ENCODE measurements at regions not wholly inside any gene's neighbourhood (a gene's known extent, or its start where the extent isn't known, plus 50 kb on each side); places are given as distances from the start of the nearest gene placed in this dataset.
A peak's percentile ranks its signal among the peaks of the same experiment; 100 is the strongest.

DNA sequence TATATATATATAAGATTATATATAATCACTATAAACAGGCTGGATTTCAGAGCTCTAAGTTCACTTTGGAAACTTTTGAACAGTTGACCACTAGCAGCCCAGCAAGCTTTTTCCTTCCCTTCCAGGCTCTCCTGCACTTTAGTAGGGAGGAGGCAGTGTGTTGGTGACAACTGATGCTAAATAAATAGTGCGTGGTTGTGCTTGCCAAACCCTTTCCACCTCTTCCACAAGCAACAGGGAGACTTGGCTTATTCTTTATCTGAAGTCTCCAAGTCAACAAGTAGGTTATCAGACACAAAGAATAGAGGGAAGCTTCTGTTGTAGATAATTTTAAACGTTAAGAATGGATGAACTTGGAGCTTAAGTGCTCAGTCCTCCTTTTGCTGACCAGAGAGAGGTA is 408.2 kb upstream of the HNRNPA3 start:
- H3K36me3 ChIP-seq = no peaks in the 10 kb centered on the region
- no peaks in the 10 kb centered on the region for H3K9me3 ChIP-seq (replicated peaks)
- no peaks in the 10 kb centered on the region for H3K27me3 ChIP-seq (replicated peaks)
- H3K27ac ChIP-seq = no peak overlapping the region
- H3K4me3 ChIP-seq = no peak overlapping the region
- H3K4me1 ChIP-seq (replicated peaks) = no peaks in the 10 kb centered on the region
- no peak for DNase-seq (ENCODE audit: low read depth in 1 of 2, low spot score in 2 of 2)

- Histone ChIP-seq H3K9me3 (replicated peaks) (no peaks in the 10 kb centered on the region), H3K27ac (no peak overlapping the region)
- no peak for DNase-seq (ENCODE audit: low read depth in 1 of 2, low spot score in 2 of 2)
Observed at GRCh38 chr2:176805345-176805744, 407.2 kb upstream of the HNRNPA3 start.

DNA sequence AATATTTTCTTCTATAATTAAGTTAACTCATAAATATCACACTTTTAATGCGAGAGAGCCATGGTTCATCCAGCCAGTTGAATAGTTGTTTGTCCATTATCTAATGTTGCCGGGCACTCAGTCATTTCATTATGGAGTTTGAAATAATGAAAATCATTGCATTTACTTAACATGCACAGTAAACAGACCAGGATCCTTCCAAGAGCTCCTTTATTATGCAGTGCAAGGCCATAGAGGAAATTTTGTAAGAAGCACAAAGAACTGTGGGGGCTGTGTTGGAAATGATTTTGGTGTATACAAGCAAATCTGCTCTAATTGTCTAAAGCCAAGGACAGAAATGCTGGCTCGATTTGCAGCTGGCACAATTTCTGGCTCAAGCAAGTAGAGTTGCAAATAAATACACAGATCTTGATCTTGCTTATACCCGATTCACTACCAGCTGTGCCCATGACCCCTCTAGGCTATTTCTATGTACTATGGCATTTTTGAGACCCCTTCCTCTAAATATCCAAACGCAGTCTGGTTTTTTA is 400.3 kb upstream of the HNRNPA3 start:
- Histone ChIP-seq H3K4me3 (no peak overlapping the region), H3K36me3 (no peaks in the 10 kb centered on the region), H3K27me3 (replicated peaks) (no peaks in the 10 kb centered on the region; the same call in none of the 2 replicates), H3K9me3 (replicated peaks) (no peaks in the 10 kb centered on the region; the same call in 1 of the 2 replicates), H3K27ac (no peak overlapping the region), H3K4me1 (replicated peaks) (no peaks in the 10 kb centered on the region)
- no peak for DNase-seq (ENCODE audit: low read depth in 1 of 2, low spot score in 2 of 2)

More at GRCh38 chr2:176805345-176805744, 407.2 kb upstream of the HNRNPA3 start:
- Histone ChIP-seq H3K27me3 (replicated peaks) (no peaks in the 10 kb centered on the region), H3K4me3 (no peak overlapping the region), H3K4me1 (replicated peaks) (no peaks in the 10 kb centered on the region), H3K36me3 (no peaks in the 10 kb centered on the region)

- H3K9me3 ChIP-seq (replicated peaks) = no peaks in the 10 kb centered on the region; the same call in 1 of the 2 replicates
- H3K36me3 ChIP-seq = no peaks in the 10 kb centered on the region
- H3K27ac ChIP-seq = no peak overlapping the region
- H3K4me1 ChIP-seq (replicated peaks) = no peaks in the 10 kb centered on the region
- no peak overlapping the region for H3K4me3 ChIP-seq
- no peak for DNase-seq (ENCODE audit: low read depth in 1 of 2, low spot score in 2 of 2)
- no peaks in the 10 kb centered on the region; the same call in none of the 2 replicates for H3K27me3 ChIP-seq (replicated peaks)
Observed at GRCh38 chr2:176813156-176813555, 399.4 kb upstream of the HNRNPA3 start.

GRCh38 chr2:176813621-176814049 is 399.0 kb upstream of the HNRNPA3 start:
- DNase-seq (ENCODE audit: low read depth in 1 of 2, low spot score in 2 of 2) = no peak
- no peak overlapping the region for H3K27ac ChIP-seq

DNA sequence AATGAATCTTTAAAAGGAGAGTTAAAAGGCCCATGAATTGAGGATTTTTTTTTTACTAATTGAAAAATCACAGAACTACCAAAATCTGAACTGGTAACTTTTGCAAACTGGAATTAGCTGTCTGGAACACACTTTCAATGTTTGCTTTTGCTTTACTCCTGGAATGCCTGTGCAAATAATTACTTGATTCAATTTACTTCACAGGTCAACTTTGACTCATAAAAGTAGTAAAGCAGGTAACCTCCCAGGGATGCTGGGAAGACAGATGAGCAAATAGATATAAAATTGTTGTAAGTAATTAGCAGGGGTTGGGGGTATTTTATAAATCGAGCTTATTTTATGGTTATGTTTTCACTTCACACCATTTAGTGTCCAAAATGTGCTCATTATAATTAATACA is 398.3 kb upstream of the HNRNPA3 start:
- H3K27ac ChIP-seq = no peak overlapping the region
- H3K27me3 ChIP-seq (replicated peaks) = peaks cover 4% of the 10 kb centered on the region

More at GRCh38 chr2:176813621-176814049, 399.0 kb upstream of the HNRNPA3 start:
- no peaks in the 10 kb centered on the region; the same call in none of the 2 replicates for H3K27me3 ChIP-seq (replicated peaks)
- no peaks in the 10 kb centered on the region for H3K4me1 ChIP-seq (replicated peaks)
- H3K36me3 ChIP-seq = no peaks in the 10 kb centered on the region
- no peak overlapping the region for H3K4me3 ChIP-seq
- no peaks in the 10 kb centered on the region; the same call in 1 of the 2 replicates for H3K9me3 ChIP-seq (replicated peaks)

DNA sequence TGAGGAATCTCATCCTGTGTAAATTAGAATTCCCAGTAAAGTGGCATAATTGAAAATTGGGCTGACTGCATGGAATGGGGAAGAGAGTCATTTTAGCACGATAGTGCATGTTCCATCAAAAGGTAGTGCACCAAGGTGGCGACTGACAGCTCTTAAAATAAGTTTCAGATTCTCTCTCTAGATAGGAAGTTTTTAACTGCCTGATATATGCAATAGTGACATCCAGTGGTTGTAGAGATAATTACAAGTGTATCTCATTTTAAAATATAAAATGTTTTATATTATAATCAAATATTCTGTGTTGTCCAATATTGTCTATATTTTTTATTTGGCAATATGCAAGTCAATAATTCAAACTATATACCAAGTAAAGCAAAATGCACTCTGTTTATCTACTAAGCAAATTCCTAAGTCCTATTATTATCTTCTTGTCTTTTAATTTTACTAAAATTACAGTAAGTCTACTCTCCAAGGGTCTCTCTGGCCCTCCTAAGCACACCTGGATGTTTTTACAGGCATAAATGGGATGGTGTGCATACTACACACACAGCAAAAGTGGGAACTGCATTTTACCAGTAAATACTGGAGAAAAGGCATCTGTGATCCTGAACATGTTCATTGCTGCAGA is 397.7 kb upstream of the HNRNPA3 start:
- Histone ChIP-seq H3K4me1 (replicated peaks) (no peaks in the 10 kb centered on the region), H3K27me3 (replicated peaks) (peaks cover 4% of the 10 kb centered on the region), H3K27ac (no peak overlapping the region), H3K4me3 (no peak overlapping the region), H3K36me3 (no peaks in the 10 kb centered on the region), H3K9me3 (replicated peaks) (no peaks in the 10 kb centered on the region; the same call in 1 of the 2 replicates)
- peak in 1 of 2 experiments; percentile 8 for DNase-seq (ENCODE audit: low read depth in 1 of 2, low spot score in 2 of 2)

More for the DNA sequence above, 398.3 kb upstream of the HNRNPA3 start:
- no peaks in the 10 kb centered on the region for H3K36me3 ChIP-seq
- H3K4me1 ChIP-seq (replicated peaks) = no peaks in the 10 kb centered on the region
- H3K4me3 ChIP-seq = no peak overlapping the region
- no peak for DNase-seq (ENCODE audit: low read depth in 1 of 2, low spot score in 2 of 2)
- H3K9me3 ChIP-seq (replicated peaks) = no peaks in the 10 kb centered on the region; the same call in 1 of the 2 replicates

DNA sequence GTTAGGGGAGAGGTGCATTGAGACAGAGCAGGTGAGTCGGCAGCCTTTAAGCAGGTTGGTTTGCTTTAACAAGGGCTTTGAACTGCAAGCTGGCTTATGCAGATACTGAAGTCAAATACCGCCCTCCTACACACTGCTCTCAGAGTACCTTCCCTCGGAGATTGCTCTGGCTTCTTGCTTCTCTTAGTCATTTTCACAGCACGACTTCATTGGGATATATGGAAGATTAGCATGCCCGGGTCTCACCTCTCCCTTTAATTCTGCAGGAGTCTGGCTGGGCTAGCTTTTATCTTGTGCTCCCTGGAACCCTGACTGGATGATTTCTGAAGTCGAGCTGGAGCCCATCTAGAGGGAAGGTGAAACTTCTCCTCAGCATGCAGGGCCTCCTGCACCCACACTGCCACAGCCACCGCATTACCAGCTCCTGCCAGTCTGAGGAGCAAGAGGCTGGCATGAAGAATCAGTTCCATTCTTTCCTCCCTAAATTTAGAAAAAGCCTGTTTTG is 395.5 kb upstream of the HNRNPA3 start:
- no peaks in the 10 kb centered on the region for H3K4me1 ChIP-seq (replicated peaks)
- no peaks in the 10 kb centered on the region for H3K36me3 ChIP-seq
- H3K4me3 ChIP-seq = no peak overlapping the region
- no peak overlapping the region for H3K27ac ChIP-seq
- peaks cover 4% of the 10 kb centered on the region; the same call in 1 of the 2 replicates for H3K27me3 ChIP-seq (replicated peaks)
- no peaks in the 10 kb centered on the region; the same call in 1 of the 2 replicates for H3K9me3 ChIP-seq (replicated peaks)
- no peak for DNase-seq (ENCODE audit: low read depth in 1 of 2, low spot score in 2 of 2)

- Histone ChIP-seq H3K9me3 (replicated peaks) (no peaks in the 10 kb centered on the region; the same call in 1 of the 2 replicates), H3K27me3 (replicated peaks) (peaks cover 10% of the 10 kb centered on the region), H3K4me1 (replicated peaks) (no peaks in the 10 kb centered on the region), H3K27ac (no peak overlapping the region), H3K36me3 (no peaks in the 10 kb centered on the region), H3K4me3 (no peak overlapping the region)
- no peak for DNase-seq (ENCODE audit: low read depth in 1 of 2, low spot score in 2 of 2)
Observed at GRCh38 chr2:176818076-176818475, 394.5 kb upstream of the HNRNPA3 start.

- Histone ChIP-seq H3K27ac (no peak overlapping the region), H3K9me3 (replicated peaks) (no peaks in the 10 kb centered on the region; the same call in 1 of the 2 replicates), H3K4me1 (replicated peaks) (no peaks in the 10 kb centered on the region), H3K27me3 (replicated peaks) (peaks cover 15% of the 10 kb centered on the region), H3K4me3 (no peak overlapping the region), H3K36me3 (no peaks in the 10 kb centered on the region)
- no peak for DNase-seq (ENCODE audit: low read depth in 1 of 2, low spot score in 2 of 2)
Observed at GRCh38 chr2:176818617-176819016, 394.0 kb upstream of the HNRNPA3 start.

DNA sequence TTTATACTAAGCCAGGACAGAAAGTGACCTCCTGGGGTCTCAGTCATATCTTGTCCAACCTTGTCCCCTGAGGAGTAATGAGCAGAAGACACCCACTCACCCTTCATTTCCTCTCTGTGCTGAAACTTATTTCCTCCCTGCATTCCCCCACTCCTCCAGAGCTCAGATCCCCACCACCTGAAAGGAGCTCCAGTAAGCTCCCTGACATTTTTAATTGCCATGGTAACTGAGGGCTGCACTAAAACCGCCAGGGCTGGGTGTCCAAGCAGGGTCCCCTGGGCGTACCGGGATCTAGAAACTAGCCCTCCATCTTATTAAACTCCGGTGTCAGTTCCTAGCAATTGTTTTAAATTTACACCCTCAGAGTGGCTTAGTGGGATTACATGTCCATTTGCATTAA is 393.3 kb upstream of the HNRNPA3 start:
- H3K27ac ChIP-seq = no peak overlapping the region
- H3K36me3 ChIP-seq = no peaks in the 10 kb centered on the region
- DNase-seq (ENCODE audit: low read depth in 1 of 2, low spot score in 2 of 2) = no peak
- no peak overlapping the region for H3K4me3 ChIP-seq
- H3K27me3 ChIP-seq (replicated peaks) = peaks cover 15% of the 10 kb centered on the region
- H3K4me1 ChIP-seq (replicated peaks) = no peaks in the 10 kb centered on the region
- no peaks in the 10 kb centered on the region for H3K9me3 ChIP-seq (replicated peaks)

- peaks cover 19% of the 10 kb centered on the region for H3K27me3 ChIP-seq (replicated peaks)
- DNase-seq (ENCODE audit: low read depth in 1 of 2, low spot score in 2 of 2) = no peak
- H3K4me3 ChIP-seq = no peak overlapping the region
- no peaks in the 10 kb centered on the region for H3K36me3 ChIP-seq
- no peaks in the 10 kb centered on the region for H3K4me1 ChIP-seq (replicated peaks)
- no peaks in the 10 kb centered on the region for H3K9me3 ChIP-seq (replicated peaks)
- no peak overlapping the region for H3K27ac ChIP-seq
Observed at GRCh38 chr2:176820371-176820932, 392.1 kb upstream of the HNRNPA3 start.

DNA sequence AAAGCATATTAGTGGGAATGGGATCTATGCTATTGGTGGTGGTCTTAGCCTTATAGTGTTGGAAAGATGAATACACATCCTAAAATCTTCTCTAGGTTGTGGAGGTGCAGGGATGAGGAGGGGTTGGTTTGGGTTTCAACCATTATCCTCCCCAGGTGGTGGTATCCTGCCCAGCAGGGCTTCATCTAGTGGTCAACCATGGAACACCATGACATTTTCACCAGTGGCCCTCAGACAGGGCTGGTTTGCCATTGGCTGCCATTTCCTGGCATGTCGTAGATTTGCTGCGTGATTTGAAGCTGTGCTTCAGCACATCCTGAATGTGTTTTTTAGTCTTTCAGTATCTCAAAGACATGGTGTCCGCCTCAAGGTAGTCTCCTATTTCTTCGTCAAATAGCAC is 391.2 kb upstream of the HNRNPA3 start:
- Histone ChIP-seq H3K27ac (no peak overlapping the region), H3K36me3 (no peaks in the 10 kb centered on the region), H3K4me1 (replicated peaks) (no peaks in the 10 kb centered on the region), H3K4me3 (no peak overlapping the region), H3K9me3 (replicated peaks) (no peaks in the 10 kb centered on the region), H3K27me3 (replicated peaks) (peaks cover 23% of the 10 kb centered on the region)
- no peak for DNase-seq (ENCODE audit: low read depth in 1 of 2, low spot score in 2 of 2)

- H3K36me3 ChIP-seq = no peaks in the 10 kb centered on the region
- no peak for DNase-seq (ENCODE audit: low read depth in 1 of 2, low spot score in 2 of 2)
Observed at GRCh38 chr2:176822060-176822459, 390.5 kb upstream of the HNRNPA3 start.

More at GRCh38 chr2:176822060-176822459, 390.5 kb upstream of the HNRNPA3 start:
- Histone ChIP-seq H3K27me3 (replicated peaks) (peaks cover 26% of the 10 kb centered on the region), H3K9me3 (replicated peaks) (no peaks in the 10 kb centered on the region), H3K4me3 (no peak overlapping the region), H3K27ac (no peak overlapping the region), H3K4me1 (replicated peaks) (no peaks in the 10 kb centered on the region)

Data from SJSA1 (cell line).